HCT116 (cell line): ENCODE measurements at regions not wholly inside any gene's neighbourhood (a gene's known extent, or its start where the extent isn't known, plus 50 kb on each side); places are given as distances from the start of the nearest gene placed in this dataset.

ENCODE experiments used
- CTCF ChIP-seq, 3 experiments: fragments of 200-600 bp in 1 of 3; sonication (generic) in 1 of 3; IDR thresholded peaks in 2 of 3; conservative IDR thresholded peaks in 1 of 3; 2 replicates each; pipeline ENCODE4 v1.5.1; 2012 to 2017; ENCODE audit warnings: low read depth in 2 of 3, low read length in 2 of 3, antibody characterized with exemption in 1 of 3, borderline replicate concordance in 1 of 3, control low read depth in 1 of 3, mild to moderate bottlenecking in 1 of 3, mixed read lengths in 1 of 3, mixed run types in 1 of 3, moderate library complexity in 1 of 3; ENCODE audit not compliant: insufficient read depth in 1 of 3
- EZH2phosphoT487 ChIP-seq: fragments of 200-600 bp; IDR thresholded peaks from 2 replicates; pipeline ENCODE4 v1.6.1; 2018; ENCODE audit warnings: antibody characterized with exemption, borderline replicate concordance
- FOSL1 ChIP-seq: IDR thresholded peaks from 2 replicates; pipeline ENCODE4 v1.6.1; 2012; ENCODE audit warnings: low read depth
- POLR2A ChIP-seq: IDR thresholded peaks from 2 replicates; pipeline ENCODE4 v1.7.0; 2011; ENCODE audit warnings: borderline replicate concordance; ENCODE audit not compliant: insufficient read depth, insufficient read length; ENCODE audit errors: extremely low read depth
- POLR2AphosphoS5 ChIP-seq: IDR thresholded peaks from 2 replicates; pipeline ENCODE4 v1.6.1; 2011; ENCODE audit warnings: mild to moderate bottlenecking, low read depth, low read length, moderate library complexity
- REST ChIP-seq: IDR thresholded peaks from 2 replicates; pipeline ENCODE4 v1.6.1; 2012; ENCODE audit warnings: low read depth
- YY1 ChIP-seq: IDR thresholded peaks from 2 replicates; pipeline ENCODE4 v1.6.1; 2011; ENCODE audit warnings: low read length, low read depth, moderate library complexity, mild to moderate bottlenecking; ENCODE audit not compliant: insufficient replicate concordance; ENCODE audit errors: extremely low read depth

- TF ChIP-seq CTCF (IDR thresholded peaks at IDR 0.05 in 2 of 3, conservative IDR thresholded peaks at IDR 0.05 in 1 of 3; ENCODE audit: borderline replicate concordance in 1 of 3, insufficient read depth in 1 of 3, low read depth in 2 of 3, low read length in 2 of 3), result no peak
- no peak for TF ChIP-seq YY1
- TF ChIP-seq POLR2A, result no peak
- TF ChIP-seq REST, result no peak
- TF ChIP-seq FOSL1, result no peak
- TF ChIP-seq POLR2AphosphoS5, result no peak
- no peak for TF ChIP-seq EZH2phosphoT487
These were observed 69.4 kb upstream of the SH3RF3 start for GRCh38 chr2:109059474-109060165.
